ENCODE measurements at regions not wholly inside any gene's neighbourhood (a gene's known extent, or its start where the extent isn't known, plus 50 kb on each side); places are given as distances from the start of the nearest gene placed in this dataset.

- TF ChIP-seq RARB (CRISPR knock-in tag; IDR thresholded peaks at IDR 0.05) (no peak), CREB5 (CRISPR knock-in tag; IDR thresholded peaks at IDR 0.05; ENCODE audit: low read depth) (no peak), TSHZ2 (CRISPR knock-in tag; IDR thresholded peaks at IDR 0.05) (no peak), ZNF565 (CRISPR knock-in tag; conservative IDR thresholded peaks at IDR 0.05; ENCODE audit: low read depth) (no peak), PATZ1 (CRISPR knock-in tag; IDR thresholded peaks at IDR 0.05; ENCODE audit: borderline replicate concordance) (no peak), BACH2 (CRISPR knock-in tag; IDR thresholded peaks at IDR 0.05; ENCODE audit: borderline replicate concordance) (no peak)
Observed at GRCh38 chr14:21791749-21792148, 118.1 kb upstream of the OR4E1 start.
